Inflammatory macrophage treated with lipopolysaccharide for 1 hour (primary cell): ENCODE measurements at regions not wholly inside any gene's neighbourhood (a gene's known extent, or its start where the extent isn't known, plus 50 kb on each side); places are given as distances from the start of the nearest gene placed in this dataset.

ENCODE experiments used
- DNase-seq, 2 donors: peaks; one replicate each; pipeline ENCODE4 v3.0.0-alpha.2; 2020 to 2022

- DNase-seq, result no peak
Measured at GRCh38 chr3:189455641-189456417, 175.4 kb upstream of the TP63 start.

DNA sequence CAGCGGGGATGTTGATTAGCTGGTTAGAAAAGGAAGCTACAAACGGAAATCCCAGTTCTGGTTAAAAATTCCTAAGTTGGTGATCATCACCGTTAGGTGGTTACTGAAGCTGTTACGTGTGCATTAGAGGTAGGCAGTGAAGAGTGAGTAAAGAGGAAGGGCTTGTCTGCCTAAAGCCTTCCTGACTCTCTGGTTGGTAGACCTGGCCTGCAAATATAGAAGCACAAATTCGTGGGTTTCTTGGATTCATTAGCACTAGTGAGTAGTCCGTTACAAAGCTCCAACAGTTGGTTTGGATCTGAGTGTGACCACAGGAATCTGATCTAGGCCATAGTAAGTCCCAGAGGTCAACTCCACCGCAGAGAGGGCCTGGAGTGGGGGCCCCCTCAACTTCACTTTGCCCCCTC lies 174.0 kb upstream of the TP63 start:
- no peak for DNase-seq

GRCh38 chr3:189457631-189458412 lies 173.4 kb upstream of the TP63 start:
- DNase-seq, result no peak

GRCh38 chr3:189458528-189458927 lies 172.7 kb upstream of the TP63 start:
- DNase-seq, result no peak

- no peak for DNase-seq
Measured at GRCh38 chr3:189459231-189459630, 172.0 kb upstream of the TP63 start.

DNA sequence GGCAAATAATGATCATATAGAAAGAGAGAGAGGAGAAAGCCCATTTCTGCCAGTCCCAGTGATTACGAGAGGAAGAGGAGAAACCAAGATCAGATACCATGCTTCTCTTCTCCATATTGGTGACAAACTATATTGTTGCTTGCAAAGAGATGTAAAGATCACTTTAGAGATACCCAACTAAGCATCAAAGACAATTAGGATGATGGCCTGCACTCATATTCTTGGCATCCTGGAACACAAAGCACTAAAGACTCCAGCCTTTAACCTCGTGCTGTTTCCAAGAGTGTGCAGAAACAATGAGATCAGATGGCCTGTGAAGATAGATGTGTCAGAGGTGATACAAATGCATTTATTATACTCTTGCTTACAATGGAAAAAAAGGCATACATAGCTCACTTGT lies 170.7 kb upstream of the TP63 start:
- no peak for DNase-seq

DNA sequence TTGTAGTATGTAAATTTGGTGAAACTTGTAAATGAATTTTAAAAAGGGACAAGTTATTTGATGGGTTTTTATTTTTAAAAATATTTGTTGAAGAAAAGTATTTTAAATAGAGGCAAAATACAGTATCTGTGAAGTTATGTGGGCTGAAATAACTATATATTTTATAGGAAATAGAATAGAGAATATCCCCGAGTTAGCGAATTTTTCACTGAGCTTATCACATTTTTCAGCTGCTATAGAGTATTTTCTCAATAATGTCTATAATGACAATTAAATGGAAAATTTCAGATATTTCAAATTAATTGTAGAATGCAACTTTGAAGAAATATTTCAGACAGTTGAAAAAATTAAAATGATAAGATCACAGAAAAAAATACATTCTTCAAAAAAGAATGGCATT lies 166.4 kb upstream of the TP63 start:
- no peak for DNase-seq

DNA sequence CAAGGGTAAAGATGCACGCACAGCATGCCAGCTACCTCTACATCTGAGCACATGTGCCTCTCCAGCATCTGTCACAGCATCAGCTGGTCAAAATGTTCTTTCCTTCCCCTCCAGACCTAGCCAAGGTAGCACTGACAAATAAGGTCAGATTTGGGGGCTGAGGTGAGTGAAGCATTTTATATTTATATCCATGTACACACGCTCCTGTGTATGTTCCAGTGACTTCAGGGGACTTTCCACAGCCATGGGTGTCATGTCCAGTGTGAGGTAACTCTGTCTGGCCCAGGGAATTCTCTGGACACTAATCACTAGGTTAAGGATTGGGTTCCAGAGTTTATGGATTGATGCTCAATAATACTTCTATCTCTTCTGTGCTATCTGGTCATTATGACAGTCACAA lies 165.2 kb upstream of the TP63 start:
- DNase-seq, result no peak

DNA sequence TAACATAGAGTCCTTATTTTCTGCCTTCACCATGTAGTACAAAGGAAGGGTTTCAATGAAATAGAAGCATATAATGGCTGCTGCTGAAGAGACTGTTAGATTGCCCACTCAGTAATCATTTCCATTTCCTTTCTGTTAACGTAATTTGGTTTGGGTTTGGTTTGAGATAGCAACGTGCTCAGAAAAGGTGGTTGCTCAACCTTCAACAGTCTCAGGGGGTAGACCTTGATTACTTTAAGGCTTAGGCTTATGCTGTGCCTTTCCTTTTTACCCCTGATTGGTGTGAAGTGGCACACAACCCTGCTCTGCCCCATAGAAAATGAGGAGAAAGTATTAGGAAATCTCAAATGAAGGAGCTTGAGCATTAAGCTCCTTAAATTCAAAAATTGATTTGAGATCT lies 163.7 kb upstream of the TP63 start:
- DNase-seq, result no peak

- no peak for DNase-seq
Measured at GRCh38 chr3:189474944-189475343, 156.2 kb upstream of the TP63 start.

DNA sequence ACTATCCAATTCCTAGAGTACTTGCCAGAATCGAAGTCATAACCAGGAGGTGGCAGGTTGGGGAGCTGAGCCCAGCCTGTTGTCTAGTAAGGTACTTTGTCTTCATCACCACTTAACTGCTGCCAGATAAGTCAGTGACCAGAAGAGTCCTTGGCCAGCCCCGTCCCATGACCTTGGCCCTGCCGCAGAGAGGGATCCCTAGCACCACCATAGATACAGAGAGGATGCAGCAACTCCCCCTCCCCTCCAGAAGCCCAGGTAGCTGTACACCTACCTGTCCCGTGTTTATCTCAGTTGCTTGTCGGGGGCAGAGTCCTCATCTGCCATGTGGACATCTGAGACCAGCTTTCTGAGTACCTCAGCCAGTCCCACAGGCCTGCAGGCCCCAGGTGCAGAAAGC lies 153.6 kb upstream of the TP63 start:
- no peak for DNase-seq

DNA sequence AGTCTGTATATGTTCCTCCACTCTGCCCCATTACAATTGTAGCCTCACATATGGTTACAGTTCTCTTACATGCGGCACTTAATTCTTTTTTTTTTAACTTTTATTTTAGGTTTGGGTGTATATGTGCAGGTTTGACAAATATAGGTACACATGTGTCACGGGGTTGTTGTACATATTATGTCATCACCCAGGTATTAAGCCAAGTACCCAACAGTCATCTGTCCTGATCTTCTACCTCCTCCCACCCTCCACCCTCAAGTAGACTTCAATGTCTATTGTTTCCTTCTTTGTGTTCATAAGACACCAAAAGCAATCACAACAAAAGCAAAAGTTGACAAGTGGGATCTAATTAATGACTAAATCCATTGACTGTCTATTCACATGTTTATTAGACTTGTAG lies 144.6 kb upstream of the TP63 start:
- no peak for DNase-seq

DNA sequence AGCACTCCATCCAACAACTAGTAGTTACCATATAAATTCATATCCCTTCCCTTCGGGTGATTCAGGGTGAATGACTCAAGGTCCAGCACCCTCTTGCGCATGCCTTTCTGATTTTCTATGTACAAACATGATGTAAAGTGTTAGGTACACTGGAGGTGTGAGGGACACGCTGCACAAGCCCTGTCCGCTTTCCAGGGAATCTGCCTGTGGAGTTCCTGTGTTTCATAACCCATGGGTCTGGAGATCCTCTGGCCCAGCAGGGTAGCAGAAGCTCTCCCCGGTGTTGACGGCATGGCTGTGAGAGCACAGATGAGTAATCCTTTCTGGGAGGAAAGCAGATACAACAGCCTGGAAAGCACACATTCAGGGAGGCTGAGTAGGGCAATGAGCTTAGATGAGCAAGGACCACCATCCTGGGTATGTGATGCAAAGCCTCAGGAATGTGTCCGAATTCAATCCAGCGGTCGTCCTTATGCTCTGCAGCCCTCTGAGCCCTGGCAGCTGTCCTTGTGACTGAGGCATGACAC lies 142.9 kb upstream of the TP63 start:
- no peak for DNase-seq

GRCh38 chr3:189490337-189490736 lies 140.9 kb upstream of the TP63 start:
- DNase-seq, result no peak

DNA sequence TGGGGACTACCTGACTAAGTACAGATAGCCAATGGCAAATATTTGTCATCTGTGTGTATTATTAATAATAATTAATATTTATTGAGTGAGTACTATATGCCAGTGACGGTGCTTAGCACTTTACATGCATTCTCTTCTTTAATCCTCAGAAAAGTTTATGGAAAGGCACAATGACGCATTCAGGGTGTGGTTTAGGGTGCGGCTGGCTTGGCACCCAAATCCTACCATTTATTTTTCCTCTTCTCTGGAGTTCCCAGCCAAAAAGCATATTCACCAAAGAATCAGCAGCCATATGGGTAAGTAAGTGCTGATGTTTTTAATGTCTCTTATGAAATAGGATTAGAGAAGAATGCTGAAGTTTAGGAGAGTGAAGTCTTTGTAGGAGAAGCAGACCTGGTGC lies 140.4 kb upstream of the TP63 start:
- DNase-seq, result no peak

GRCh38 chr3:189491831-189492230 lies 139.4 kb upstream of the TP63 start:
- DNase-seq, result no peak

- no peak for DNase-seq
Measured at GRCh38 chr3:189493271-189493670, 137.9 kb upstream of the TP63 start.

- DNase-seq, result no peak
Measured at GRCh38 chr3:189494632-189495031, 136.6 kb upstream of the TP63 start.

DNA sequence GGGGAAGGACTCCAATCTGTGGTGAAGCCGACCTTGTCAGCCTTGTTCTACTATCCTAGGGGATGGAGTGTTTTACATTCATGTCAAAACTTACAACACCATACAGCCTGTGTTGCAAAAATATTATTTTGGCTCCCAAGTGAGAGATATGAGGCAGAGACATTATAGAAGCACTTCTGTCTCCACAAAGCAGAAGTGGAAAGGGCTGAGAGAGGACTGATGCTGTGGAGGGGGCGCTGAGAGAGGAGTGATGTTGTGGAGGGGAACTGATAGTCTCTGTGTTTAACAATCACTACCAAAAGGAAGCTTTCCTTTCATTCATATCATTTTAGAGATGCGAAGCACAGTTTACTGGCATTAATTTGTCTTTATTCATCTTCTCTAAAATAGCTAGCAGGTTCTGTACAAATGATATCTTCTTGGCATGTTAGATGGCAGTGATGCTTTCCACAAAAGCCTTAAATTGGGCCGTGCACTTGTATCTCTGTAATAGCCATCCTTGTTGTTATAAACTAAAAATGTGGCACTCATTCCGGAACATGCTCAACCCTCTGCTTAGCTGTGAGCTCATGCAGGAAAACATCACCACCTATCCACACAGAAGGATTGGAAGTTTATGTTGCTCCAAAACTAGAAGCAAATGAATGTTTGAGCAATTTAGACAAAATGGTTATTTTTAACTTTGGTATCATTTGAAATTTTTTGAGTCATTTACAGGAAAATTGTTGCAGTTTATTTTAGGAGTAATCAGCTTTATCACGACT lies 134.6 kb upstream of the TP63 start:
- DNase-seq, result no peak

DNA sequence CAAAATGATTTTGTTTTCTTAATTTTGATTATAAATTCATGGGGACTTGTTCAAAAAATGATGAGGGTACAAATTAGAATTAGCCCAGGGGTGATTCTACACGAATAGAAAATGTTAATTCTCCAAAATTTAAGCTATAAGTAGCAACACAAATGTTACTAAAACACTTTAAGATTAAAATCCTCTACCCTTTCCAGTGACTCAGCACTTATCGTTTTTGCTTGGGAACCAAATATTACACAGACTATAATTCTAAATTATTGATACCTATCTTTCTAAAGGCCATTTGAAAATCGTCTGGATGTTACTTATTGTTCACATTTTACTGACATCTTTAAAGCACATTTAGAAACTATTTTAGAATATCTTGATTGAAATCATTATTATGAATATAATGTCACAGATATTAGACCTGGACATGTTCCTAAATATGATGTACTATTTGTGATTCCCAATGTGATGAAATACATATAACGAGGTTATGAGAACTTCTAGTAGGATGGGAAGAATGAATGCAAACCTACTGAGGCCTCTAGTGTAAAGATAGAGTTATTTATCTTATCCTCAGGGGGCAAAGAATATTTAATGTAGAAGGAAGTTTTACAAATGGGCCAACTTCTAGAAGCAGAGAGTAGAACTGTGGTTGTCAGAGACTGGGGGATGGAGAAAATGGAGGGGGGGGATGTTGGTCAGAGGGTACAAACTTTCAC lies 132.0 kb upstream of the TP63 start:
- no peak for DNase-seq

DNA sequence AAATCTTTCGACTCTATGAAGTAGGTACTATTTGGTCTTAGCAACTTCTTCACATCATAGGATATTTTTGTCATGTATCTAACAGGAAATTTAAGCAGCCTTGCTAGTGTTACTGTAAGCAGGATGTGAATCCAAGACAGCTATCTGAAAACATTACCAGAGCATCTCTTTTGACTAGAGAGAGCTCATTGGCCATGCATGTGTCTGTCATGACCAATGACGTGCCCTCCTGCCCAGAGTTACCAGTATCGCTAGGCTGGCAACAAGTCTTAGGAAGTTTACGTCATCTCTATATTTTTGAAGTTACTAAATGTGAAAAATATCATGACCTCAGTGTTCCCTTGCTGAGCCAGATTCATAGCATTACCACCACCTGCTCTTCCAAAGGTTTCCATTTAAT lies 130.9 kb upstream of the TP63 start:
- DNase-seq, result no peak

DNA sequence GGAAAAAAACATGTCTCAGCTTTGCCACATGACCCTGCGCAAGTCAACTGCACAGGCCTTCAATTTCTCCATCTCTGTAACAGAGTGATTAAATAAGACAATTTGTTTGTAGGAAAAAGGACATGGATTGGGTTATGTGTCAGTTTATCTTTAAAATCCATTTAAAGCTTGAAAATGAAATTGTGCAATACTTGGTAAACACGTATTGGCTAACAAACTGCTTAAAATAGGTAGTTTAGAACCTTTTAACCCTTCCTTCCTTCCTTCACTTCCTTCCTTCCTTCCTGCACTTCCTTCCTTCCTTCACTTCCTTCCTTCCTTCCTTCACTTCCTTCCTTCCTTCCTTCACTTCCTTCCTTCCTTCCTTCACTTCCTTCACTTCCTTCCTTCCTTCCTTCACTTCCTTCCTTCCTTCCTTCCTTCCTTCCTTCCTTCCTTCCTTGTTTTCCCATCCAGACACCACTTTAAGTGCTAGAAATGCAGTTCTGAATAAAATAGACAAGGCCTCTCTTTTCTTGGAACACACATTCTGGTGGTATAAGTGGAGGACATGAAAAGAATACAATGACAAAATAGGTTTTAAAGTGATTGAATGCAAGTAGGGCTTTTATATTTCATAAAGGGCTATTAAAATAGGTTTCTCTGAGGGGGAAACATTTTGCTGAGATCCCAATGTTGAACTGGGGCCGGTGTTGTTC lies 130.2 kb upstream of the TP63 start:
- DNase-seq, result no peak
